ENCODE measurements at regions not wholly inside any gene's neighbourhood (a gene's known extent, or its start where the extent isn't known, plus 50 kb on each side); places are given as distances from the start of the nearest gene placed in this dataset.

GRCh38 chr2:128622955-128623620 is 304.4 kb upstream of the HS6ST1 start:
- no peaks in the 10 kb centered on the region for H4K20me1 ChIP-seq (ENCODE audit: control insufficient read depth, extremely low read depth, insufficient read depth, low read length)
- DNase-seq (ENCODE audit: low read depth in 2 of 2) = peak in 1 of 2 donors; percentile 60
- H3K27me3 ChIP-seq (ENCODE audit: control insufficient read depth, insufficient read depth, low read length) = no peaks in the 10 kb centered on the region
- no peaks in the 10 kb centered on the region for H3K79me2 ChIP-seq (ENCODE audit: control insufficient read depth, insufficient read depth, low read length)
- H3K4me2 ChIP-seq (ENCODE audit: extremely low read depth, insufficient read depth, low read length) = no peak overlapping the region
- H3K9me3 ChIP-seq (ENCODE audit: control insufficient read depth, insufficient read depth, low read depth, low read length) = no peaks in the 10 kb centered on the region
- TF ChIP-seq EZH2 (IDR thresholded peaks at IDR 0.05; ENCODE audit: low read length, missing control alignments) (no peak), CTCF (conservative IDR thresholded peaks at IDR 0.05 in 1 of 2, IDR thresholded peaks at IDR 0.05 in 1 of 2; ENCODE audit: low read depth in 1 of 2, low read length in 2 of 2) (no peak)
- H3K36me3 ChIP-seq (ENCODE audit: control insufficient read depth, insufficient read depth, low read length) = no peaks in the 10 kb centered on the region
- peaks cover 10% of the 10 kb centered on the region for H3K4me1 ChIP-seq (ENCODE audit: control insufficient read depth, extremely low read depth, insufficient read depth, low read length)
- no peak overlapping the region for H2AFZ ChIP-seq (ENCODE audit: low read length)
- no peak overlapping the region for H3K4me3 ChIP-seq (replicated peaks in 1 of 4; ENCODE audit: control extremely low read depth in 1 of 4, insufficient read depth in 1 of 4, low read depth in 3 of 4, low read length in 4 of 4)
- H3K9ac ChIP-seq (ENCODE audit: insufficient read depth, low read length) = no peak overlapping the region
- H3K27ac ChIP-seq (ENCODE audit: insufficient read depth, low read length) = no peak overlapping the region

- Histone ChIP-seq H3K4me1 (ENCODE audit: control insufficient read depth, extremely low read depth, insufficient read depth, low read length) (peaks cover 10% of the 10 kb centered on the region), H3K27me3 (ENCODE audit: control insufficient read depth, insufficient read depth, low read length) (no peaks in the 10 kb centered on the region), H3K4me3 (replicated peaks in 1 of 4; ENCODE audit: control extremely low read depth in 1 of 4, insufficient read depth in 1 of 4, low read depth in 3 of 4, low read length in 4 of 4) (no peak overlapping the region), H3K27ac (ENCODE audit: insufficient read depth, low read length) (no peak overlapping the region), H3K4me2 (ENCODE audit: extremely low read depth, insufficient read depth, low read length) (peak overlapping the region; percentile 36), H3K36me3 (ENCODE audit: control insufficient read depth, insufficient read depth, low read length) (no peaks in the 10 kb centered on the region), H4K20me1 (ENCODE audit: control insufficient read depth, extremely low read depth, insufficient read depth, low read length) (no peaks in the 10 kb centered on the region), H3K9ac (ENCODE audit: insufficient read depth, low read length) (no peak overlapping the region), H3K79me2 (ENCODE audit: control insufficient read depth, insufficient read depth, low read length) (no peaks in the 10 kb centered on the region), H3K9me3 (ENCODE audit: control insufficient read depth, insufficient read depth, low read depth, low read length) (no peaks in the 10 kb centered on the region), H2AFZ (ENCODE audit: low read length) (no peak overlapping the region)
- peak; percentile 94 to 95 for DNase-seq (ENCODE audit: low read depth in 2 of 2)
- no peak for TF ChIP-seq EZH2 (IDR thresholded peaks at IDR 0.05; ENCODE audit: low read length, missing control alignments)
- no peak for TF ChIP-seq CTCF (conservative IDR thresholded peaks at IDR 0.05 in 1 of 2, IDR thresholded peaks at IDR 0.05 in 1 of 2; ENCODE audit: low read depth in 1 of 2, low read length in 2 of 2)
Observed at GRCh38 chr2:128623776-128624761, 305.4 kb upstream of the HS6ST1 start.

GRCh38 chr2:128624956-128625355 is 306.3 kb upstream of the HS6ST1 start:
- no peak for DNase-seq (ENCODE audit: low read depth in 2 of 2)
- Histone ChIP-seq H3K36me3 (ENCODE audit: control insufficient read depth, insufficient read depth, low read length) (no peaks in the 10 kb centered on the region), H3K9ac (ENCODE audit: insufficient read depth, low read length) (no peak overlapping the region), H2AFZ (ENCODE audit: low read length) (no peak overlapping the region), H3K4me1 (ENCODE audit: control insufficient read depth, extremely low read depth, insufficient read depth, low read length) (peaks cover 10% of the 10 kb centered on the region), H4K20me1 (ENCODE audit: control insufficient read depth, extremely low read depth, insufficient read depth, low read length) (no peaks in the 10 kb centered on the region), H3K79me2 (ENCODE audit: control insufficient read depth, insufficient read depth, low read length) (no peaks in the 10 kb centered on the region), H3K4me3 (replicated peaks in 1 of 4; ENCODE audit: control extremely low read depth in 1 of 4, insufficient read depth in 1 of 4, low read depth in 3 of 4, low read length in 4 of 4) (no peak overlapping the region), H3K27me3 (ENCODE audit: control insufficient read depth, insufficient read depth, low read length) (peaks cover 4% of the 10 kb centered on the region), H3K27ac (ENCODE audit: insufficient read depth, low read length) (no peak overlapping the region), H3K4me2 (ENCODE audit: extremely low read depth, insufficient read depth, low read length) (no peak overlapping the region), H3K9me3 (ENCODE audit: control insufficient read depth, insufficient read depth, low read depth, low read length) (no peaks in the 10 kb centered on the region)
- TF ChIP-seq CTCF (conservative IDR thresholded peaks at IDR 0.05 in 1 of 2, IDR thresholded peaks at IDR 0.05 in 1 of 2; ENCODE audit: low read depth in 1 of 2, low read length in 2 of 2) (no peak), EZH2 (IDR thresholded peaks at IDR 0.05; ENCODE audit: low read length, missing control alignments) (no peak)
